AG09319 (cell line): ENCODE measurements at regions not wholly inside any gene's neighbourhood (a gene's known extent, or its start where the extent isn't known, plus 50 kb on each side); places are given as distances from the start of the nearest gene placed in this dataset.
"Not testable (repeated sequence)": the region's sequence is repeated elsewhere in the genome, so short reads cannot be mapped to it uniquely, and the experiment has no call there.

Experiments
- DNase-seq: peaks from one replicate; pipeline ENCODE4 v3.0.0-alpha.2; 2010; ENCODE audit warnings: low read depth; ENCODE audit errors: extremely low read depth
- TF ChIP-seq, protein P1 (sequence below): IDR thresholded peaks from 2 replicates; pipeline ENCODE4 v1.5.1; 2011; ENCODE audit warnings: low read depth, mild to moderate bottlenecking, inconsistent platforms, low read length, moderate library complexity

DNA sequence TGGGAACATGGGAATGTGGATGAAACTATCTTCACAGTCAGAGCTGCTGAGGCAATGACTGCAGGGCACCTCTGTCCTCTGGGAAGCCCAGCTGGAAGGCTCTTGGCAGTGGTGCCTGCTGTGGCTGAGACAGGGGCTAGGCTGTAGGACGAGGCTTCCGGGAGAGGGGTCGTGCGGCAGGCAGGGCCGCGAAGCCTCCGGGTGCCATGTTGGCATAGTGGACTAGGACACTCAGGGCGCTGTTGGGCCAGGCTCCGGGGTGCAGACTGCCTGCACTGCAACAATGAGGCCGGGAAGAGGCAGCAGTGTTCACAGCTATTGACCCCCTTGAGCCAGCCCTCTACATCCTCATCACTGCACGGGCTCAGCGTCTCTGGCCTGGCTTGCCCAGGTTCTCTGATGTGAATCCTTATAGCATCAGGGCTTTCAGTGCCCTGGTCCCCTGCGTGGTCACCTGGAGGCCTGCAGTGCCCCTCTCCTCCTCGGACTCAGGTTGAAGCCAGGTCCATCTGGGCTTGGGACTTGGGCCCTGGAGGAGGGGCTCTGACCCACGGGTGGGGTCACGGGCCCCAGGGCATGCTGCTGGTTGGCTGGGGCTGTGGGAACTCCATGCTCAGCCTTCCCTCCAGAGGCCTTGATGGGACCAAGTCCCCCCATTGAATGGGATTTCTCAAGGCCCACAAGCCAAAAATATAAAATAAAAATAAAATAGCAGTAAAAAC is 91.6 kb downstream of the TNFRSF13B start:
- TF ChIP-seq, protein P1, sequence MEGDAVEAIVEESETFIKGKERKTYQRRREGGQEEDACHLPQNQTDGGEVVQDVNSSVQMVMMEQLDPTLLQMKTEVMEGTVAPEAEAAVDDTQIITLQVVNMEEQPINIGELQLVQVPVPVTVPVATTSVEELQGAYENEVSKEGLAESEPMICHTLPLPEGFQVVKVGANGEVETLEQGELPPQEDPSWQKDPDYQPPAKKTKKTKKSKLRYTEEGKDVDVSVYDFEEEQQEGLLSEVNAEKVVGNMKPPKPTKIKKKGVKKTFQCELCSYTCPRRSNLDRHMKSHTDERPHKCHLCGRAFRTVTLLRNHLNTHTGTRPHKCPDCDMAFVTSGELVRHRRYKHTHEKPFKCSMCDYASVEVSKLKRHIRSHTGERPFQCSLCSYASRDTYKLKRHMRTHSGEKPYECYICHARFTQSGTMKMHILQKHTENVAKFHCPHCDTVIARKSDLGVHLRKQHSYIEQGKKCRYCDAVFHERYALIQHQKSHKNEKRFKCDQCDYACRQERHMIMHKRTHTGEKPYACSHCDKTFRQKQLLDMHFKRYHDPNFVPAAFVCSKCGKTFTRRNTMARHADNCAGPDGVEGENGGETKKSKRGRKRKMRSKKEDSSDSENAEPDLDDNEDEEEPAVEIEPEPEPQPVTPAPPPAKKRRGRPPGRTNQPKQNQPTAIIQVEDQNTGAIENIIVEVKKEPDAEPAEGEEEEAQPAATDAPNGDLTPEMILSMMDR: no peak
- no peak for DNase-seq

DNA sequence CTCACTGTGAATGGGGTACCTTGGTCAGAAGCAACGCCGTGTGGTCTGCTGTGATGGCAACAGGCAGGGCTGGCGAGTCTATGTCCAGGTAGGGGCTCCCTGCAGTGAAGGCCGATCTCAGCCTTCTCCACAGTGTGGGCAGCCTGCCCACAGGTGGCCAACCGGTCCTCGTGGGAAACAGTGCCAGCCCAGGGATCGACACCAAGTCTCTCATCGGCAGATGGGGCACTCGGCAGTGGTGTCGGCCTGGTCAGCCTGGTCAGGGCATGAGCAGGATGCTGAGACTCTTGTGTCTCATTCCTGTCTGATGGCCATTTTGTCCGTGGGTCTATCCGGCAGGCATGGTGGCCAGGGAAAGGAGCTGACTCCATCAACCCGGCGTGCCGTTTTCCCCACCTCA is 92.2 kb downstream of the TNFRSF13B start:
- DNase-seq: no peak
- TF ChIP-seq, protein P1: no peak

DNA sequence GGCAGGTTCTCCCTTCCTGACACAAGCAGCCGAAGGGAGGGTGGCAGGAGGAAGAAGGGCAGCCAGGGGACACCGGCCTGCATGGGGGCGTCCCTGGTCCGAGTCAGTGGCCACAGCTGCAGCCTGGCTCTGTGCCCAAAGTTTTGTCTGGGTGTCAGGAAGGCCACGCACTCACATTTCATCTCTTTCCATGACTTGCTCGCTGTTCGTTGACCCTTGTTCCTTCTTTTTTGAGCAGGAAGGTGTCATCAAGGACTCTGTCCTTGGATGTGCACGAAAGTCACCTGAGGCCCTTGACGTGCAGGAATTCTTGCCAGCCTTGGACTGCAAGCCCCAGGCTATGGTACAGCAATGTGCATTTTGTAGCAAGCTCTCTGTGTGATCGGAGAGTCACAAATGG is 93.3 kb downstream of the TNFRSF13B start:
- TF ChIP-seq, protein P1: no peak
- DNase-seq: no peak

DNA sequence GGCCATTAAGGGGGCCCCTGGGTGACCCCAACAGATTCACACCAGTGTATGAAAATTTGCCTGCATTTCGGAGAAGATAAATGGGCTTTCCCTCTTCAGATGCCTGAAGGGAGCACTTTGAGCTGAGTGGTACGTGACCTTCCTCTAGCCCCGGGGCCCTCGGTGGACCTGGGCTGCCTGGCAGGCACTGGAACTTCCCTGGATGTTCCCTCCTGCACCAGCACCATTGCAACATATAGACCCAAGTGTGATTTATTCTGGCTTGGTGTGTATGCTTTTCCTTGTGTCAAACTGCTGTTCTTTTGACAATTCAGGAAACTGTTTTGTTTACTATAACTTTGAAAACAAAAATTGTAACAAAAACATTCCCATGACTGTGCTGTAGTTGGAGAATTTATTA is 93.8 kb downstream of the TNFRSF13B start:
- TF ChIP-seq, protein P1: no peak
- no peak for DNase-seq

DNA sequence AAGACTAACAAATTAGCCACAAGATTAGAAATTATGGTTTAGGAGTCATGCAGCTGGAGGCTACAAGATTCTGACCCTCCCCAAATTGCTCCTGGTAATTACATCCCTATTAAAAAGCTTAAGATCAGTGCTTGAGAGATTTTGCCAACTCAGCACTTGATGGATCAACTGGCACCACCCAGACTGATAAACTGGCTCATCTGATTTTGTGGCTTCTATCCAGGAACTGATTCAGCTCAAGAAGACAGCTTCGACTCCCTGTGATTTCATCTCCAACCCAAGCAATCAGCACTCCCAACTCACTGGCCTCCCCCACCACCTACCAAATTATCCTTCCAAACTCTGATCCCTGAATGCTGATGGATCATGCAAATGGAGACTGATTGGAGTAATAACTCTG is 94.8 kb downstream of the TNFRSF13B start:
- TF ChIP-seq, protein P1: no peak
- DNase-seq: no peak

DNA sequence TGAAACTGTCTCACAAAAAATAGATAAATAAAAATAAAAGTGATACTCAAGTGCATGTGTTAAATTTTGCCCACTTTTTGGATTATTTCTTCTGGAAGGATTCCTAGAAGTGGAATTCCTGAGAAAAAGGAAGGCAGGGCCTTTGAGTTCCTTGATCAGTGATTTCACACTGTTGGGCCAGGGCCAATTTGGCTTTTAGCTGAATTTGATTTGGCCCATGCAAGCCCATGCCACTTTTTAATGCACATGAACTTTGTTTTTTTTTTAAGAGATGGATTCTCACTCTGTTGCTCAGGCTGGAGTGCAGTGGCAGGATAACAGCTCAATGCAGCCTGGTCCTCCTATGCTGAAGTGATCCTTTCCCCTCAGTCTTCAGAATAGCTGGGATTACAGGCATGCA is 96.3 kb downstream of the TNFRSF13B start:
- TF ChIP-seq, protein P1: no peak
- no peak for DNase-seq

DNA sequence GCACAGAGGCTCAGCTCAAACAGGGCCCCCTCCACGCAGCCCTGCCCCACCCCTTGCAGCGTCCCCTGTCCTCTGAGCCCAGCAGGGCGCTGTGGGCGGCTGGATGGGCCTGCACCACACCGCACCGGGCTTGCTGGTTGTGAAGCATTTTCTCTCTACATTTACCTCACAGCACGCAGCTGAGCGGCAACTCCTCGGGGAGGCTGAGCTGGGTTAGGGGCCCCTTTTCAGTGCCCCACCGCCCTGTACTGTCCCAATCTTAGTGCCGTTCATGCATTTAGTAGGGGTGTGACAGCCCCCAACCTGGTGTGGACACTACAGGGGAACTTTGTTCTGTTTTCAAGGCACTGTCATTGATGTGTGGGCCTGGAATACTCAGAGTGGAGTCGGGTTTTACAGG is 97.7 kb downstream of the TNFRSF13B start:
- not testable (repeated sequence) for DNase-seq
